Caco-2 (cell line): ENCODE measurements at regions not wholly inside any gene's neighbourhood (a gene's known extent, or its start where the extent isn't known, plus 50 kb on each side); places are given as distances from the start of the nearest gene placed in this dataset.

Experiments
- BruUV-seq: library from RNA; stranded (reverse); fragments of 400-500 nt; replicated peaks from 2 replicates; lab custom pipeline; 2021; lab: Mats Ljungman, UMichigan
- CTCF ChIA-PET: fragments of 300-600 bp; sonication (Branson Sonifier 250); formaldehyde crosslinking; loops from one replicate; lab custom pipeline; 2022; ENCODE audit warnings: antibody characterized with exemption; lab: Charles Lee
- POLR2A ChIA-PET: fragments of 300-600 bp; sonication (Branson Sonifier 250); formaldehyde crosslinking; loops from one replicate; lab custom pipeline; 2022; ENCODE audit warnings: antibody characterized with exemption; lab: Charles Lee
- DNase-seq, 2 experiments: peaks; one replicate each; pipeline versions ENCODE4 v3.0.0 to v3.0.0-alpha.2; 2020 to 2022
- H3K27me3 ChIP-seq: replicated peaks from 2 replicates; pipeline ENCODE4 v1.6.0; 2011; ENCODE audit warnings: low read length; ENCODE audit not compliant: control insufficient read depth, insufficient read depth
- H3K36me3 ChIP-seq: 2 replicates; pipeline ENCODE4 v1.5.1; 2011; ENCODE audit warnings: low read length; ENCODE audit not compliant: control insufficient read depth, insufficient read depth
- H3K4me1 ChIP-seq: fragments of 250-450 bp; sonication (Bioruptor Pico); 2 replicates; pipeline ENCODE4 v1.5.1; 2020; ENCODE audit warnings: mild to moderate bottlenecking
- H3K4me3 ChIP-seq: 2 replicates; pipeline ENCODE4 v1.5.1; 2011; ENCODE audit warnings: low read depth, mild to moderate bottlenecking, control low read depth, low read length
- H3K9me3 ChIP-seq: fragments of 250-450 bp; sonication (Bioruptor Pico); 2 replicates; pipeline ENCODE4 v1.5.1; 2020; ENCODE audit warnings: mild to moderate bottlenecking, moderate library complexity
- H3K27ac Mint-ChIP-seq: one replicate; pipeline ENCODE4 v1.8.0; 2022; ENCODE audit warnings: mixed read lengths; ENCODE audit not compliant: unreplicated experiment
- H3K27me3 Mint-ChIP-seq: one replicate; pipeline ENCODE4 v1.8.0; 2022; ENCODE audit warnings: mixed read lengths; ENCODE audit not compliant: insufficient read depth, unreplicated experiment
- H3K36me3 Mint-ChIP-seq: one replicate; pipeline ENCODE4 v1.8.0; 2022; ENCODE audit warnings: mild to moderate bottlenecking, mixed read lengths; ENCODE audit not compliant: insufficient read depth, unreplicated experiment
- H3K4me1 Mint-ChIP-seq: one replicate; pipeline ENCODE4 v1.8.0; 2022; ENCODE audit warnings: low read depth, mixed read lengths; ENCODE audit not compliant: unreplicated experiment
- H3K4me3 Mint-ChIP-seq: one replicate; pipeline ENCODE4 v1.8.0; 2022; ENCODE audit warnings: mild to moderate bottlenecking, moderate library complexity, mixed read lengths; ENCODE audit not compliant: unreplicated experiment
- H3K9me3 Mint-ChIP-seq: one replicate; pipeline ENCODE4 v1.8.0; 2022; ENCODE audit warnings: mixed read lengths; ENCODE audit not compliant: unreplicated experiment
- CTCF ChIP-seq, 2 experiments: fragments of 200-600 bp in 1 of 2; IDR thresholded peaks; 1 replicate in 1 of 2; 2 replicates in 1 of 2; pipeline versions ENCODE4 v1.5.1 to v1.8.0; 2011 to 2022; ENCODE audit warnings: antibody characterized with exemption in 1 of 2, control low read depth in 1 of 2, inconsistent platforms in 1 of 2, low read depth in 1 of 2, low read length in 1 of 2, mild to moderate bottlenecking in 1 of 2, moderate library complexity in 1 of 2; ENCODE audit not compliant: insufficient read depth in 1 of 2, severe bottlenecking in 1 of 2, unreplicated experiment in 1 of 2
- intact Hi-C: fragments of 100-400 bp; cut with micrococcal nuclease; formaldehyde crosslinking; loops from one replicate; pipeline ENCODE4 v1.10.0; 2022; ENCODE audit not compliant: unreplicated experiment

- Histone ChIP-seq H3K4me1 (no peaks in the 10 kb centered on the region), H3K9me3 (no peaks in the 10 kb centered on the region), H3K27me3 (no peaks in the 10 kb centered on the region), H3K4me3 (no peak overlapping the region), H3K36me3 (no peaks in the 10 kb centered on the region)
- Mint-ChIP-seq H3K4me3 (no peak overlapping the region), H3K9me3 (no peaks in the 10 kb centered on the region), H3K27ac (no peak overlapping the region), H3K4me1 (no peaks in the 10 kb centered on the region), H3K36me3 (no peaks in the 10 kb centered on the region), H3K27me3 (peaks cover 4% of the 10 kb centered on the region)
- TF ChIP-seq CTCF (IDR thresholded peaks at IDR 0.05; ENCODE audit: insufficient read depth in 1 of 2, low read depth in 1 of 2, low read length in 1 of 2, severe bottlenecking in 1 of 2, unreplicated experiment in 1 of 2): no peak
- ChIA-PET POLR2A (no interaction called here), CTCF (no interaction called here)
- no TSS peak for BruUV-seq
- intact Hi-C loops: no loop called here
- no peak for DNase-seq
Measured at GRCh38 chr6:122075917-122076316, 323.5 kb upstream of the HSF2 start.

DNA sequence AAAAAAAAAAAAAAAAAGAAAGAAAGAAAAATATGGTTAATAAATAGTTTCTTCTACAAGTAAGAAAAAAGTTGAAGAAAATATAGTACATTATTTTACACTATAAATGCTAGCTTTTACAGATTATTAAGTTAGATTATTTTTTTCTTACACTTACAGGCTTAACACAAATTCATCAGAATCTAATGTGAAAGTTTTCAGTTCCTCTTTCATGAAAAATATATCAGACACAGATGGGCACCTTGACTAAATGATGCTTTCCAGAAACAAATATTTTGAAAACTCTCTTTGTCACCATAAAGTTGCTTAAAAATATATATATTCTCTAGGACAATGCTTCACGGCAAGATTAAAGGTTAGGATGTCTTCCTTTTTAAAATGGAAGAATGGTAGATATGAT lies 321.8 kb upstream of the HSF2 start:
- Mint-ChIP-seq H3K4me3 (no peak overlapping the region), H3K36me3 (no peaks in the 10 kb centered on the region), H3K4me1 (peaks cover 6% of the 10 kb centered on the region), H3K27ac (no peak overlapping the region), H3K9me3 (no peaks in the 10 kb centered on the region), H3K27me3 (peaks cover 5% of the 10 kb centered on the region)
- intact Hi-C loops: no loop called here
- H3K27me3 ChIP-seq: no peaks in the 10 kb centered on the region
- no peak for DNase-seq
- BruUV-seq: no TSS peak
- H3K4me3 ChIP-seq: no peak overlapping the region
- no peaks in the 10 kb centered on the region for H3K36me3 ChIP-seq
- no peaks in the 10 kb centered on the region for H3K9me3 ChIP-seq
- no peak for TF ChIP-seq CTCF (IDR thresholded peaks at IDR 0.05; ENCODE audit: insufficient read depth in 1 of 2, low read depth in 1 of 2, low read length in 1 of 2, severe bottlenecking in 1 of 2, unreplicated experiment in 1 of 2)
- no peaks in the 10 kb centered on the region for H3K4me1 ChIP-seq
- ChIA-PET POLR2A (no interaction called here), CTCF (no interaction called here)

DNA sequence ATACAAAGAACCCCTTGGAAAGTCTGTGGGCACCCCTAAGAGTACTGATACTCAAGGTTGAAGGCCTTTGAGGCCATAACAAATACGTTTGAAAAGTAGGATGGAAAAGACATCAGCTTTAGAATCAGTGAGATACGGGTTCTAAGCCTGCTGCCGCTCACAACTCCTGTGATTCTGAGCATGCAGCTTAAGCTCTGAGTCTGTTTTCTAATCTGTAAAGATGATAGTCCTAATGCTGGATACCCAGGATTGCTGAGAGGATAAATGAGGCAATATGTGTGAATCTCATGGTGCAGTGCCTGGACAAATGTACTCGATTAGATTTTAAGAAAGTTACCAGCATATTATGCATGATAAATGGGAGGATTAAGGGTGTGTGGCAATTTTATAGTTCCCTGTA lies 321.0 kb upstream of the HSF2 start:
- Mint-ChIP-seq H3K36me3 (no peaks in the 10 kb centered on the region), H3K4me3 (no peak overlapping the region), H3K27ac (no peak overlapping the region), H3K27me3 (peaks cover 5% of the 10 kb centered on the region), H3K4me1 (peaks cover 6% of the 10 kb centered on the region), H3K9me3 (no peaks in the 10 kb centered on the region)
- BruUV-seq: no TSS peak
- Histone ChIP-seq H3K4me1 (no peaks in the 10 kb centered on the region), H3K9me3 (no peaks in the 10 kb centered on the region), H3K4me3 (no peak overlapping the region), H3K27me3 (no peaks in the 10 kb centered on the region), H3K36me3 (no peaks in the 10 kb centered on the region)
- TF ChIP-seq CTCF (IDR thresholded peaks at IDR 0.05; ENCODE audit: insufficient read depth in 1 of 2, low read depth in 1 of 2, low read length in 1 of 2, severe bottlenecking in 1 of 2, unreplicated experiment in 1 of 2): no peak
- DNase-seq: no peak
- POLR2A ChIA-PET: no interaction called here
- CTCF ChIA-PET: no interaction called here
- intact Hi-C loops: no loop called here
